Sciatic nerve (tissue), 2 donors: ENCODE measurements at regions not wholly inside any gene's neighbourhood (a gene's known extent, or its start where the extent isn't known, plus 50 kb on each side); places are given as distances from the start of the nearest gene placed in this dataset.
"Not testable (repeated sequence)": the region's sequence is repeated elsewhere in the genome, so short reads cannot be mapped to it uniquely, and the experiment has no call there.

Source experiments
- ATAC-seq: fragments of 200-7000 bp; cut with Tn5 transposase; one replicate; pipeline ENCODE4 v1.9.1; 2020; ENCODE audit warnings: mild to moderate bottlenecking, moderate library complexity
- DNase-seq: peaks from one replicate; pipeline ENCODE4 v3.0.0-alpha.2; 2020; ENCODE audit warnings: low spot score
- intact Hi-C: fragments of 100-400 bp; cut with DNase I; formaldehyde crosslinking; loops from one replicate; pipeline ENCODE4 v1.14.2; 2022
- donor health status: DM: no; HTN: no; CAD: no.
- donor health status: DM: no; HTN: no; CAD: no.

DNA sequence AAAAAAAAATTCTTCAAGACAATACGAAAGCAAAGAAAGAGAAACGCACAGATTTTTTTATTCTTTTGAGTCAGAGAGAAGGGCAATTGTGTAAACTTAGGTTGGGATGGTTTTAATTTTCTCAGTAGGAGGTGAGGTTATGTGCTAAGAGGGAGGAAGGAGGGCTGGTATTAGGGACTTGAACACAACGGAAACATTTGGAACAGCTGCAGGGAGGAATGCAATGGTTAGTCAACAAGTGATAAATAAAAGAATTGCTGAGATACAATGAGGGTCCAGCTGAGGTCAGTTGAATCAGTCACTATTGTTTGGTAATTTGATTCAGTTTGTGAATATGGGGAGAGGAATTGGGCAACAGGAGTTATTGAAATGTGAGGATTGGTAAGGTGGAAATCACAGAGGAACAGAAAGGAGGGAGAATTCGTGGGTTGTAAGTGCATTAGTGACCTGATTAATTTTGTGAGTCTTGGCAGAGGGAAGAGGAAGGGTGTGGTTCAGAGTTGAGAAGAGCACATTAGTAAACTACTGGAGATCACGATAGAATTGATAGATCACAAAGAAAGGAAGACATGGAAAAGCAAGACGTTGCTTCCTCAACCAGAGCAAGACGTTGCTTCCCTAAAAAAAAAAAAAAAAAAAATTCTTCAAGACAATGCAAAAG, 499.5 kb upstream of the SPRY2 start:
- intact Hi-C loops = no loop called here
- ATAC-seq (peak; percentile 92), DNase-seq (no peak)

- intact Hi-C loops = no loop called here
- ATAC-seq = no peak
Observed at GRCh38 chr13:80835902-80836301, 495.0 kb upstream of the SPRY2 start.

GRCh38 chr13:80830431-80830830, 489.5 kb upstream of the SPRY2 start:
- DNase-seq (no peak), ATAC-seq (no peak)

More at GRCh38 chr13:80835902-80836301, 495.0 kb upstream of the SPRY2 start:
- DNase-seq = no peak

DNA sequence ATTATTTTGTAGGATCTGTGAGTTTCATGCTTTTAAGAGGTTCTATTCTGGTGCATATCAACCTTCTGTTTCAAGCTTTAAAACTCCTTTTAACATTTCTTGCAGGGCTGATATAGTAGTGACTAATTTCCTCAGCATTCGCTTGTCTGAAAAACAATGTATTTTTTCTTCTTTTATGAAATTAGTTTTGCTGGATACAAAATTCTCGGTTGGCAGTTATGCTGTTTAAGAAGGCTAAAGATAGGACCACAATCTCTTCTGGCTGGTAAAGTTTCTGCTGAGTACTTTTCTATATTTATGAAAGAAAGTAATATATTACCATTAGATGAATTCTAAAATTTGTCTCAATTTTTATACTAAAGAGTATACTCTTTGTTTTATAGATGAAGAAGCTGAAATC, 487.8 kb upstream of the SPRY2 start:
- DNase-seq = no peak
- ATAC-seq = no peak
- intact Hi-C loops = no loop called here

More at GRCh38 chr13:80830431-80830830, 489.5 kb upstream of the SPRY2 start:
- intact Hi-C loops = no loop called here

- intact Hi-C loops = no loop called here
- DNase-seq (no peak), ATAC-seq (no peak)
Observed at GRCh38 chr13:80825276-80825675, 484.4 kb upstream of the SPRY2 start.

GRCh38 chr13:80824229-80824628, 483.3 kb upstream of the SPRY2 start:
- DNase-seq (no peak), ATAC-seq (peak; percentile 98)
- intact Hi-C loops = no loop called here

DNA sequence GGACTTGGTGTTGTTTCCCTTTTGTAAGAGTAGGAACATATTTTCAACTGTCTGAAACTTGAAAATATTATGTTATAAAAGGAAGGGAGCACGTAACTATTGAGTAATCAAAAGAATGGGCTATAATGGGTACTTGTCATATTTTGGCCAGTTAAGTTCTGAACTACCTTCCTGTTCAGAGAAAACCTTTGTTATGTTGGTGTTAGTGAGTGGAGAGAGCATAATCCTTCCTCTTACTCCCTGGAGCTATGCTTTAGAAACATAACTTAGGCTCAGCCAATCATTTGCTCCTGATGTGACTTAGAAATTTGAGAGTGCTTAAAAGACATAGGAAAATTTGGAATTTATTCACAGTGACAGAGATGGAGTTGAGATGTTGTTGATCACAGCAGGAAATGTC, 482.5 kb upstream of the SPRY2 start:
- DNase-seq = no peak
- peak; percentile 60 for ATAC-seq
- intact Hi-C loops = no loop called here

- intact Hi-C loops = no loop called here
- no peak for DNase-seq
- no peak for ATAC-seq
Observed at GRCh38 chr13:80821466-80821865, 480.5 kb upstream of the SPRY2 start.

- intact Hi-C loops = no loop called here
- DNase-seq = no peak
Observed at GRCh38 chr13:80817979-80818378, 477.1 kb upstream of the SPRY2 start.

DNA sequence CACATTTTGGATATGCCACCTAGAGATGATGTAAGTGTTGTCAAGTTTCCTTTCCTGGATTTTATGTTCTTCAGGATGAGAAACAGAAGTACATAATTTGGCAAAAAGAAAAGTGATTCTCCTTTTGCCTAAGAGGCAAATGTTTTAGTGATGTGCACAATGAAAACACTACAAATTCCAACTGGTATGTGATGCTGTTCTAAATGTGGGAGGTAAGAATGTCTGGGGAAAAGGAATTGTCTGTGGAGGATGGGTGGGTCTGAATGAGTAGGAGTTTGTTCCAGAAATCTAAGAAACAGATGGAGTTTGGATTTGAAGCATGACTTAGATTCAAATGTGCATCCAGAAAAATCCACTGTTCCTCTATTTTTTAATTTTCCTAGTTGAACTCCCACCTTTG, 473.6 kb upstream of the SPRY2 start:
- no peak for DNase-seq
- ATAC-seq = peak; percentile 94
- intact Hi-C loops = no loop called here

More at GRCh38 chr13:80817979-80818378, 477.1 kb upstream of the SPRY2 start:
- ATAC-seq = no peak

DNA sequence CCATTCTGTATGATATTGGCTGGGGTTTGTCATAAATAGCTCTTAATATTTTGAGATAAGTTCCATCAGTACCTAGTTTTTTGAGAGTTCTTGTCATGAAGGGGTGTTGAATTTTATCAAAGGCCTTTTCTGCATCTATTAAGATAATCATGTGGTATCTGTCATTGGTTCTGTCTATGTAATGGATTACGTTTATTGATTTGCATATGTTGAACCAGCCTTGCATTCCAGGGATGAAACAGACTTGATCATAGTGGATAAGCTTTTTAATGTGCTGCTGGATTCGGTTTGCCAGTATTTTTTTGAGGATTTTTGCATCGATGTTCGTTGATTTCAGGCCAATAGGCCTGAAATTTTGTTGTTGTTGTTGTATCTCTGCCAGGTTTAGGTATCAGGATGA, 469.4 kb upstream of the SPRY2 start:
- ATAC-seq, DNase-seq, intact Hi-C loops: not testable (repeated sequence)

DNA sequence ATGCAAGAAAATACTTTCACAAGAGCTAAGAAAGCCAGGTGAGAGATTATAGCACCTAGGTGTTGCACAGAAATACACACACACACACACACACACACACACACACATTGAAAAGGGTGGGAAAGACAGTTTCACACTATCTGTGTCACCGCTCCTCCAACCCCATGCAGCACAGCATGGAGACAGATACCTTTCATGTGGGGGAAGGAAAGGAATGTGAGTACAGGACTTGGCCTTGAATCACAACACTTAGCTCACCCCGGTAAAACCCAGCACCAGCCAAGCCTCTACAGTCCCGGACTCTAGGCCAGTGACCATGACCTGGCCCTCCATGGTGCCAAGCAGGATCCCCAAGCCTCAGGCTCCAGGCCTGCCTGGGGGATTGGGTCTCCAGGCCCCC, 462.0 kb upstream of the SPRY2 start:
- no peak for DNase-seq
- intact Hi-C loops = no loop called here
- ATAC-seq = no peak

GRCh38 chr13:80798576-80799133, 457.7 kb upstream of the SPRY2 start:
- intact Hi-C loops = no loop called here
- ATAC-seq = peak; percentile 46

DNA sequence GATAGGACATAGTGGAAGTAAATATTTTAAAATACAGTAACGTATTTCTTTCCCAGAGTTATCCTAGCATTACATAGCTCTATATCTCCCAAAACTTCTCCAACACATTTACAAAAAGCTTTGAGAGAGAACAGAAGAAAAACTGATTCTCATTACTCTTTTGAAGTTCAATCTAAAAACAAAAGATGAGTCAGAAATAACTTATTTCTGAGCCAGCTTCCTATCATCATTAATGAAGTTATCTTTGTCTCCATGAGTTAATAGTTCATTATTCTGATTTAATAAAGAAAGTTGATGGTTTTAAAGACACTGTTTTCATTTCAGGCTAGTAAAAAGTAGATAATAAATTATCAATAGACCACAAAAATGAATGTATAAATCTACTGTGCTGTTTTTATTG, 446.7 kb upstream of the SPRY2 start:
- intact Hi-C loops = no loop called here
- ATAC-seq (no peak), DNase-seq (no peak)

More at GRCh38 chr13:80798576-80799133, 457.7 kb upstream of the SPRY2 start:
- no peak for DNase-seq

- DNase-seq (no peak), ATAC-seq (peak; percentile 72)
- intact Hi-C loops = no loop called here
Observed at GRCh38 chr13:80783926-80784565, 443.1 kb upstream of the SPRY2 start.

DNA sequence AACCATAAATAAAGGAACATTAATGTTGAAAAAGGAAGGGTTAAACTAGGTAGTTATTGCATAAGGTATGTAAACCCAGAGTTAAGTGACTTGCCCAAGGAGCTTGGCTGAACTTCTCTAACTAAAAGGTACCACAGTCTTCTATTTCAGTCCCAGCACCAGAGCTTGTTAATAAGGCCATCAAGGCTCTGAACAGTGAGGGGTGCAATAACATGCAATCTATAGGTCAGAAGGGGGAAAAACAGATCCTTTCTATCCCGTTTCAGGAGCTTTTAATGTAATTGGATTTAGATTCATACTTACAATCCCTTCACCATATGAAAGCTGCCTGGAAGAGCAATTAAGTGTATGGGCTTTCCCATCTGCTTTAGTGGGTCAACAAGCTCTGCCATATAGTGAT, 441.5 kb upstream of the SPRY2 start:
- DNase-seq (no peak), ATAC-seq (no peak)
- intact Hi-C loops = no loop called here

DNA sequence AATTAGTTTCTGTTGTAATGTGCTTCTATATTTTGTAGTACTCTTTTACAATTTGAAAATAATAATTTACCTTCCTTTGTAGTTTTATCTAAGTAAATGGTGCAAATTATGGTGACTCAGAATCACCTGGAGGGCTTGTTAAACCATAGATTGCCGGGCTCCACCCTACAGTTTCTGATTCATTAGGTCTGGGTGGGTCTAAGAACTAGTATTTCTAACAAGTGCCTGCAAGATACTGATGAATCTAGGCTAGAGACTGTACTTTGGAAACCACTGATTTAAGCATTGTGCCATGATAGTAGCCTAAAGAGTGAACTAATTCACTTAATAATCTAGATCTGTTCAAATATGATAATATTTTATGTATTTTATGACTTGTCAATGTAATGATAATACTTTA, 437.4 kb upstream of the SPRY2 start:
- DNase-seq (no peak), ATAC-seq (no peak)
- intact Hi-C loops = no loop called here

GRCh38 chr13:80757694-80758093, 416.8 kb upstream of the SPRY2 start:
- no peak for DNase-seq
- intact Hi-C loops = no loop called here
- no peak for ATAC-seq

- ATAC-seq (peak; percentile 32), DNase-seq (no peak)
- intact Hi-C loops = no loop called here
Observed at GRCh38 chr13:80755910-80756309, 415.0 kb upstream of the SPRY2 start.

DNA sequence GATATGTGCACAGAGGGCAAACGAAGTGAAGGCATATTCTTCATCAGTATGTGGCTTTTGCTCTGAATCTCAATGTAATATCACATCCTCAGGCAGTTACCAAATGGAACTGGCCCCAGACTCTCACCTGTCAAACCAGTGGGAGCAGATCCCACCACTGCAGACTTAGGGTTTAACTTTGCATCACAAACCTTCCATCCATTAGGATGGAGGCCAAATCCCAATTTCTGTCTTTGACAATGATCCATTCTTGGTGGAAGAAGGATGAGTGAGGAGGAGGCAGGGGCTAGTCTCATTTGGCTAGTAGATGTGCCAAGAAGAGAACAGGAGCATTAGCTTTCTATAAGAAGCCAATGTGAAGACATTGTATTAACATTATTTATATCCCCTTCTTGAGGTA, 413.5 kb upstream of the SPRY2 start:
- intact Hi-C loops = no loop called here
- ATAC-seq (no peak), DNase-seq (no peak)

DNA sequence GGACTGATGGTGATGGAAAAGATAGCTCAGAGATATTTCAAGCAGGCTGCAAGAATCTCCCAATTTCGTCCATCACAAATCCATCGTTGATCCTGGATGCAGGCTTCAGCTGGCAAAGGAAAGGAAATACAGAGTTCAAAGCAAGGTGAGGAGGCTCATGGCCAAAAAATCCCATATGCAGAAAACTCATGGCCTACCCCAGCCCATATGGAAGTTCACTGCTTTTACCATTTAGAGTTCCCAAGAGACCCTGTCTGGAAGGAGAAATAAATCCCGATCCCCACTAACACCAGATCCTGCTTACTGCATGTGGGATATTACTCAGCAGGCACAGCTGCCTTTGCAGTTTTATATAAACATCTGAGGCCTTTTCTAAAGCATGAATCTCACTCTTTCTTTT, 412.9 kb upstream of the SPRY2 start:
- intact Hi-C loops = no loop called here
- ATAC-seq = no peak
- DNase-seq = no peak
